ENCODE measurements at regions not wholly inside any gene's neighbourhood (a gene's known extent, or its start where the extent isn't known, plus 50 kb on each side); places are given as distances from the start of the nearest gene placed in this dataset.

GRCh38 chr6:87919001-87919400 is 128.6 kb upstream of the SPACA1 start:
- ChIA-PET POLR2A (ENCODE audit: partially characterized antibody) (no interaction called here), CTCF (ENCODE audit: partially characterized antibody) (no interaction called here)
- Histone ChIP-seq H3K4me1 (ENCODE audit: insufficient read depth, low read length) (no peaks in the 10 kb centered on the region), H3K27ac (ENCODE audit: low read depth, low read length) (no peak overlapping the region), H3K9me3 (ENCODE audit: control insufficient read depth in 1 of 2, low read length in 2 of 2) (no peaks in the 10 kb centered on the region), H3K36me3 (ENCODE audit: insufficient read depth, low read length) (no peaks in the 10 kb centered on the region), H3K27me3 (ENCODE audit: insufficient read depth, low read length) (no peaks in the 10 kb centered on the region), H3K4me3 (ENCODE audit: low read length in 2 of 2) (no peak overlapping the region)
- H3K4me3 Mint-ChIP-seq = no peak overlapping the region
- H3K36me3 Mint-ChIP-seq = no peaks in the 10 kb centered on the region
- no peaks in the 10 kb centered on the region for H3K9me3 Mint-ChIP-seq
- intact Hi-C loops (cut with micrococcal nuclease) = no loop called here
- peaks cover 0 to 2% (median 0%) of the 10 kb centered on the region in 4 donors for H3K4me1 Mint-ChIP-seq
- peaks cover 3 to 4% of the 10 kb centered on the region in 2 donors for H3K27me3 Mint-ChIP-seq
- H3K27ac Mint-ChIP-seq = no peak overlapping the region
- DNase-seq = no peak

GRCh38 chr6:87918461-87918941 is 129.1 kb upstream of the SPACA1 start:
- Mint-ChIP-seq H3K27ac (no peak overlapping the region), H3K4me3 (no peak overlapping the region), H3K4me1 (peaks cover 0 to 2% (median 0%) of the 10 kb centered on the region in 4 donors), H3K27me3 (peaks cover 3 to 4% of the 10 kb centered on the region in 2 donors), H3K36me3 (no peaks in the 10 kb centered on the region), H3K9me3 (no peaks in the 10 kb centered on the region)
- H3K4me3 ChIP-seq (ENCODE audit: low read length in 2 of 2) = no peak overlapping the region
- no peaks in the 10 kb centered on the region for H3K4me1 ChIP-seq (ENCODE audit: insufficient read depth, low read length)
- H3K9me3 ChIP-seq (ENCODE audit: control insufficient read depth in 1 of 2, low read length in 2 of 2) = no peaks in the 10 kb centered on the region
- H3K27me3 ChIP-seq (ENCODE audit: insufficient read depth, low read length) = no peaks in the 10 kb centered on the region
- intact Hi-C loops (cut with micrococcal nuclease) = no loop called here
- no peaks in the 10 kb centered on the region for H3K36me3 ChIP-seq (ENCODE audit: insufficient read depth, low read length)
- POLR2A ChIA-PET (ENCODE audit: partially characterized antibody) = no interaction called here
- DNase-seq = no peak
- no peak overlapping the region for H3K27ac ChIP-seq (ENCODE audit: low read depth, low read length)
- CTCF ChIA-PET (ENCODE audit: partially characterized antibody) = interaction anchor here (1.1 to 1.4 kb wide), 2 partner anchors 10 to 12 kb away, joined by 3 to 5 read pairs; no protein-coding TSS in a partner anchor

- H3K9me3 Mint-ChIP-seq = no peaks in the 10 kb centered on the region
- Histone ChIP-seq H3K27me3 (ENCODE audit: insufficient read depth, low read length) (no peaks in the 10 kb centered on the region), H3K36me3 (ENCODE audit: insufficient read depth, low read length) (no peaks in the 10 kb centered on the region), H3K4me3 (ENCODE audit: low read length in 2 of 2) (no peak overlapping the region), H3K4me1 (ENCODE audit: insufficient read depth, low read length) (no peaks in the 10 kb centered on the region), H3K9me3 (ENCODE audit: control insufficient read depth in 1 of 2, low read length in 2 of 2) (no peaks in the 10 kb centered on the region), H3K27ac (ENCODE audit: low read depth, low read length) (no peak overlapping the region)
- peaks cover 4 to 6% of the 10 kb centered on the region in 2 donors for H3K27me3 Mint-ChIP-seq
- H3K4me1 Mint-ChIP-seq = peaks cover 0 to 2% (median 0%) of the 10 kb centered on the region in 4 donors
- H3K36me3 Mint-ChIP-seq = no peaks in the 10 kb centered on the region
- ChIA-PET CTCF (ENCODE audit: partially characterized antibody) (interaction anchor here (1.1 to 1.4 kb wide), 2 partner anchors 11 to 12 kb away, joined by 3 to 5 read pairs; no protein-coding TSS in a partner anchor), POLR2A (ENCODE audit: partially characterized antibody) (no interaction called here)
- H3K4me3 Mint-ChIP-seq = no peak overlapping the region
- no peak overlapping the region for H3K27ac Mint-ChIP-seq
- DNase-seq = no peak
- intact Hi-C loops (cut with micrococcal nuclease) = no loop called here
Measured at GRCh38 chr6:87917886-87918285, 129.8 kb upstream of the SPACA1 start.

- Histone ChIP-seq H3K4me1 (ENCODE audit: insufficient read depth, low read length) (no peaks in the 10 kb centered on the region), H3K27ac (ENCODE audit: low read depth, low read length) (no peak overlapping the region), H3K9me3 (ENCODE audit: control insufficient read depth in 1 of 2, low read length in 2 of 2) (no peaks in the 10 kb centered on the region), H3K36me3 (ENCODE audit: insufficient read depth, low read length) (no peaks in the 10 kb centered on the region), H3K4me3 (ENCODE audit: low read length in 2 of 2) (no peak overlapping the region), H3K27me3 (ENCODE audit: insufficient read depth, low read length) (no peaks in the 10 kb centered on the region)
- POLR2A ChIA-PET (ENCODE audit: partially characterized antibody) = no interaction called here
- Mint-ChIP-seq H3K27ac (no peak overlapping the region), H3K36me3 (no peaks in the 10 kb centered on the region), H3K9me3 (no peaks in the 10 kb centered on the region), H3K27me3 (peaks cover 4 to 6% of the 10 kb centered on the region in 2 donors), H3K4me3 (no peak overlapping the region), H3K4me1 (peaks cover 0 to 2% (median 0%) of the 10 kb centered on the region in 4 donors)
- CTCF ChIA-PET (ENCODE audit: partially characterized antibody) = interaction anchor here (1.1 kb wide), 1 partner anchor 9 kb away, joined by 3 read pairs; no protein-coding TSS in a partner anchor
- no peak for DNase-seq
- intact Hi-C loops (cut with micrococcal nuclease) = no loop called here
Measured at GRCh38 chr6:87916446-87916845, 131.2 kb upstream of the SPACA1 start.

- POLR2A ChIA-PET (ENCODE audit: partially characterized antibody) = no interaction called here
- no peak overlapping the region for H3K4me3 Mint-ChIP-seq
- H3K36me3 ChIP-seq (ENCODE audit: insufficient read depth, low read length) = no peaks in the 10 kb centered on the region
Measured at GRCh38 chr6:87914637-87915395, 132.8 kb upstream of the SPACA1 start.

GRCh38 chr6:87913974-87914373 is 133.7 kb upstream of the SPACA1 start:
- Mint-ChIP-seq H3K27ac (no peak overlapping the region), H3K4me1 (peaks cover 2 to 4% (median 4%) of the 10 kb centered on the region in 4 donors), H3K36me3 (no peaks in the 10 kb centered on the region), H3K27me3 (peaks cover 5 to 6% of the 10 kb centered on the region in 2 donors), H3K4me3 (no peak overlapping the region), H3K9me3 (peaks cover 0 to 2% (median 0%) of the 10 kb centered on the region in 8 donors)
- CTCF ChIA-PET (ENCODE audit: partially characterized antibody) = interaction anchor here (1.0 to 2.9 kb wide), 2 partner anchors 16 to 866 kb away, joined by 4 to 9 read pairs; no protein-coding TSS in a partner anchor
- Histone ChIP-seq H3K36me3 (ENCODE audit: insufficient read depth, low read length) (no peaks in the 10 kb centered on the region), H3K27ac (ENCODE audit: low read depth, low read length) (no peak overlapping the region), H3K4me1 (ENCODE audit: insufficient read depth, low read length) (peaks cover 3% of the 10 kb centered on the region), H3K9me3 (ENCODE audit: control insufficient read depth in 1 of 2, low read length in 2 of 2) (no peaks in the 10 kb centered on the region), H3K4me3 (ENCODE audit: low read length in 2 of 2) (no peak overlapping the region), H3K27me3 (ENCODE audit: insufficient read depth, low read length) (no peaks in the 10 kb centered on the region)
- DNase-seq = no peak
- intact Hi-C loops (cut with micrococcal nuclease) = no loop called here
- POLR2A ChIA-PET (ENCODE audit: partially characterized antibody) = no interaction called here

More at GRCh38 chr6:87914637-87915395, 132.8 kb upstream of the SPACA1 start:
- intact Hi-C loops (cut with micrococcal nuclease) = no loop called here
- Histone ChIP-seq H3K9me3 (ENCODE audit: control insufficient read depth in 1 of 2, low read length in 2 of 2) (no peaks in the 10 kb centered on the region), H3K27ac (ENCODE audit: low read depth, low read length) (no peak overlapping the region), H3K27me3 (ENCODE audit: insufficient read depth, low read length) (no peaks in the 10 kb centered on the region), H3K4me3 (ENCODE audit: low read length in 2 of 2) (no peak overlapping the region), H3K4me1 (ENCODE audit: insufficient read depth, low read length) (no peaks in the 10 kb centered on the region)
- peaks cover 0 to 2% (median 0%) of the 10 kb centered on the region in 8 donors for H3K9me3 Mint-ChIP-seq
- CTCF ChIA-PET (ENCODE audit: partially characterized antibody) = interaction anchor here (2.9 kb wide), 1 partner anchor 15 kb away, joined by 9 read pairs; no protein-coding TSS in a partner anchor
- H3K36me3 Mint-ChIP-seq = no peaks in the 10 kb centered on the region
- no peak for DNase-seq
- H3K27ac Mint-ChIP-seq = no peak overlapping the region
- peaks cover 0 to 2% (median 0%) of the 10 kb centered on the region in 4 donors for H3K4me1 Mint-ChIP-seq
- H3K27me3 Mint-ChIP-seq = peaks cover 6 to 8% of the 10 kb centered on the region in 2 donors

- Histone ChIP-seq H3K36me3 (ENCODE audit: insufficient read depth, low read length) (no peaks in the 10 kb centered on the region), H3K27ac (ENCODE audit: low read depth, low read length) (no peak overlapping the region), H3K9me3 (ENCODE audit: control insufficient read depth in 1 of 2, low read length in 2 of 2) (no peaks in the 10 kb centered on the region), H3K4me1 (ENCODE audit: insufficient read depth, low read length) (peaks cover 19% of the 10 kb centered on the region), H3K4me3 (ENCODE audit: low read length in 2 of 2) (no peak overlapping the region), H3K27me3 (ENCODE audit: insufficient read depth, low read length) (no peaks in the 10 kb centered on the region)
- Mint-ChIP-seq H3K27me3 (peaks cover 5 to 6% of the 10 kb centered on the region in 2 donors), H3K9me3 (peaks cover 0 to 2% (median 0%) of the 10 kb centered on the region in 8 donors), H3K4me1 (peaks cover 9 to 23% (median 17%) of the 10 kb centered on the region in 4 donors), H3K36me3 (no peaks in the 10 kb centered on the region), H3K4me3 (no peak overlapping the region), H3K27ac (no peak overlapping the region)
- intact Hi-C loops (cut with micrococcal nuclease) = no loop called here
- POLR2A ChIA-PET (ENCODE audit: partially characterized antibody) = no interaction called here
- CTCF ChIA-PET (ENCODE audit: partially characterized antibody) = no interaction called here
- no peak for DNase-seq
Measured at GRCh38 chr6:87912102-87912501, 135.5 kb upstream of the SPACA1 start.

All from CD4-positive, alpha-beta memory T cell (primary cell).